ENCODE measurements at regions not wholly inside any gene's neighbourhood (a gene's known extent, or its start where the extent isn't known, plus 50 kb on each side); places are given as distances from the start of the nearest gene placed in this dataset.

DNA sequence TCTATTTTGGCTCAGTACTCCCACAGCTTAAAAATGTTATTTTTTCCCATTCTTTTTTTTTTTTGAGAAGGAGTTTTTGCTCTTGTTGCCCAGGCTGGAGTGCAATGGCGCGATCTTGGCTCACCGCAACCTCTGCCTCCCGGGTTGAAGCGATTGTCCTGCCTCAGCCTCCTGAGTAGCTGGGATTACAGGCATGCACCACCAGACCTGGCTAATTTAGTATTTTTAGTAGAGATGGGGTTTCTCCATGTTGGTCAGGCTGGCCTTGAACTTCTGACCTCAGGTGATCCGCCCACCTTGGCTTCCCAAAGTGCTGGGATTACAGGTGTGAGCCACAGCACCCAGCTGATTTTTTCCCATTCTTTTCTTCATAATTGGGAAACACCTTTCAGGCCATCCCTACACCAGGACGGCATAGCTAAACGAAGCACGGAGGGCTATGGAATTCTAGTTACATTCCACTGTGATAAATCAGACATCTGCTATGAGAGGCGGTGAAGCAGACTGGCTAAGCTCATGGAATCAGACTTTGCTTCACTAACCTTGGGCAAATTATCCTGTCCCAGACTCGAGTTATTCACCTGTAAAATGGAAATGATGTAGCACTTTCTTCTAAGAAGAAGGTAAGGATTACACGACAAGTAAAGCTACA, 68.7 kb upstream of the ZFAND5 start:
- peak; percentile 67 for DNase-seq (ENCODE audit: insufficient read length, low spot score)
- peak; percentile 81 for FAIRE-seq

DNA sequence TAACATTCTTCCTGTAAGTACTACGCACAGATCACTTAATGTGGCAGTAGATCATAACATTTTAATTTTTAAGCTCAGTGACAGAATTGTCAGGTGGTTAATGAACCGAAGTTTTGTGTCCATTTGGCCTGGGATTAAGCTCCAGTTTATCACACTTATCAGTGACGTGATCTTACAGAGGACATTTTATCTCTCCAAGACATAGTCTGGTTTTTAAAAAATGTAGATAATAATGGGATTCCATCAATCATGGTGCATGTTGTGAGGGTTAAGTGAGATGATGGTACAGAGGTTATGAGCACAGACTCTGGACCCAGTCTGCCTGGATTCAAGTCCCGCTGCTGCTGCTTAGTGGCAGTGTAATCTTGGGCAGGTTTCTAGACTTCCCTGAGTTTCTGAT, 66.0 kb upstream of the ZFAND5 start:
- FAIRE-seq: no peak
- DNase-seq (ENCODE audit: insufficient read length, low spot score): no peak

- FAIRE-seq: no peak
- DNase-seq (ENCODE audit: insufficient read length, low spot score): no peak
Measured at GRCh38 chr9:72428329-72428728, 63.3 kb upstream of the ZFAND5 start.

- FAIRE-seq (no peak), DNase-seq (ENCODE audit: insufficient read length, low spot score) (no peak)
Measured at GRCh38 chr9:72427801-72428200, 62.8 kb upstream of the ZFAND5 start.

GRCh38 chr9:72424131-72424530, 59.1 kb upstream of the ZFAND5 start:
- DNase-seq (ENCODE audit: insufficient read length, low spot score): no peak

GRCh38 chr9:72422214-72422613, 57.2 kb upstream of the ZFAND5 start:
- FAIRE-seq (no peak), DNase-seq (ENCODE audit: insufficient read length, low spot score) (no peak)

More at GRCh38 chr9:72424131-72424530, 59.1 kb upstream of the ZFAND5 start:
- no peak for FAIRE-seq

DNA sequence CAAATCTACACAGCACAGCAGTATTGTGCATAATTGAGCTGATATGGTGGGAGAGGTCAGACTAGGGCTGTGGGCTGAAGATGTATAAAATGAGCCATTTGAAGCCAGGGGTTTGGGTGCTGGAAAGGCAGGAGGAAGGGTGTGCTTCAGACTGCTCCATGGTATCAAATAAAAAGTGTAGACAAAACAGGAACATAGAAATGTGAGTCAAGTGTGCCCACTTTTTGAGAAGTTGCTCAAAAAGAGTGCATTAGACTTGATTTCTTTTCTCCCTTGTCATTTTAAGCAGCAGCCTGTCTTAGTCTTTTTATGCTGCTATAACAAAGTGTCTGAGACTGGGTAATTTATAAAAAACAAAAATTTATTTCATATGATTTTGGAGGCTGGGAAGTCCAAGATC, 55.8 kb upstream of the ZFAND5 start:
- FAIRE-seq (no peak), DNase-seq (ENCODE audit: insufficient read length, low spot score) (no peak)

DNA sequence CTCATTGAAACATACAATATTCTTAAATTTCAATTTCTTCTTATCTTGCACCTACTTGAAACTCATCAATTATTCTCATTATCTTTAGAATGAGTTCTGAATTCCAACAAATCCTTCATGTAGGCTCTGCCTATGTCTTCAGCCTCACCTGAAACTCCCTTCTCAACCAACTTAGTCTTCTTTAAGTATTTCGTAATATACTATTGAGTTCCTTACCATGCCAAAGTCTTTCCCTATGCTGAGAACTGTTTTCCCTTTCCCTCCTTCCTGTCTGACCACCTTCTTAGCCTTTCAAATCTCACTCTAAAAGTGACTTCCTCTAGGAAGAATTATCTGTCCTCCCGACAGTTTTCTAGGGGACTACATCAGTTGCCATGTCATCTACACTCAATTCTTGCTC, 50.9 kb upstream of the ZFAND5 start:
- DNase-seq (ENCODE audit: insufficient read length, low spot score): no peak
- no peak for FAIRE-seq

GRCh38 chr9:72415163-72415562, 50.2 kb upstream of the ZFAND5 start:
- FAIRE-seq (no peak), DNase-seq (ENCODE audit: insufficient read length, low spot score) (no peak)

Data from HTR-8/SVneo (cell line).